NOMO-1 (cell line): ENCODE measurements at regions not wholly inside any gene's neighbourhood (a gene's known extent, or its start where the extent isn't known, plus 50 kb on each side); places are given as distances from the start of the nearest gene placed in this dataset.
"Not testable (repeated sequence)": the region's sequence is repeated elsewhere in the genome, so short reads cannot be mapped to it uniquely, and the experiment has no call there.

Experiments used
- DNase-seq, 2 experiments: peaks; one replicate each; lab custom pipeline; 2025; ENCODE audit not compliant: unreplicated experiment in 2 of 2; lab: John Stamatoyannopoulos, UW

DNA sequence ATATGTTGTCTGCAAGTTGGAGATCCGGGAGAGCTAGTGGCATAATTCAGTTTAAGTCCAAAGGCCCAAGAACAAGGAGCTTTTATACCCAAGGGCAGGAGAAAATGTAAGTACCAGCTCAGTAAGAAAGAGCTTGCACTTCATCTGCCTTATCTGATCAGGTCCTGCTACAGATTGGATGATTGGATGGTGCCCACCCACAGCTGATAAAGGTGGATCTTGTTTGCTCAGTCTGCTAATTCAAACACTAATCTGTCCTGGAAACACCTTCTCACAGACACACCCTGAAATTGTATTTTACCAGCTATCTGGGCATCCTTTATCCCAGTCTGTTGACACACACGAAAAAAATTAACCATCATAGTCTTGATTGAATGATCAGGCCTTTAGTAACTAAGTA lies 230.7 kb upstream of the SLC16A7 start:
- DNase-seq, result no peak

DNA sequence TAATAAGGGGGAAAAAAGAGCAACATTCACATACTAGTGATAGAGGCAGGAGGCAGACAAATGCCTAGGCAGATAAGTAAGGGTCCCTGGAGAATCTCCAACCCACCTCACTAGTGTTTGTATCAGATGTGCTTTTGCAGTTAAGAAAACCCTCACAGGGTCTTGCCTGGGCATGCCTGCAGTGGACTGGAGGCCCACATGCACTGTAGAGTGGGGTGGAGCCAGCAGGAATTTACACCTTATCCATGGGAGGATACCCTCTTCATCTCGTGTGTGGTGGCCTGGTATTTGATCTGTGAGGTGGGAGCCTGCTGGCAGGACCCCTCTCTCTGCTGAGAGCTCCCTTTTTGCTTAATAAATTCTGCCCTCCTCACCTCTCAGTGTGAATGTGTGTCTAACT lies 238.0 kb upstream of the SLC16A7 start:
- no peak for DNase-seq

DNA sequence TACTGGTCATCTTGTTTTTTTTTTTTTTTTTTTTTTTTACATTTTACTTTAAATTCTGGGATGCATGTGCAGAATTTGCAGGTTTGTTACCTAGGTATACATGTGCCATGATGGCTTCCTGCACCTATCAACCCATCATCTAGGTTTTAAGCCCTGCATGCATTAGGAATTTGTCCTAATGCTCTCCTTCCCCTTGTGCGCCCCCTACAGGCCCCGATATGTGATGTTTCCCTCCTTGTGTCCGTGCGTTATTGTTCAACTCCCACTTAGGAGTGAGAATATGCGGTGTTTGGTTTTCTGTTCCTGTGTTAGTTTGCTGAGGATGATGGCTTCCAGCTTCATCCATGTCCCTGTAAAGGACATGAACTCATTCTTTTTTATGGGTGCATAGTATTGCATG lies 249.6 kb upstream of the SLC16A7 start:
- DNase-seq, result not testable (repeated sequence)

GRCh38 chr12:59345406-59345805 lies 250.4 kb upstream of the SLC16A7 start:
- no peak for DNase-seq

DNA sequence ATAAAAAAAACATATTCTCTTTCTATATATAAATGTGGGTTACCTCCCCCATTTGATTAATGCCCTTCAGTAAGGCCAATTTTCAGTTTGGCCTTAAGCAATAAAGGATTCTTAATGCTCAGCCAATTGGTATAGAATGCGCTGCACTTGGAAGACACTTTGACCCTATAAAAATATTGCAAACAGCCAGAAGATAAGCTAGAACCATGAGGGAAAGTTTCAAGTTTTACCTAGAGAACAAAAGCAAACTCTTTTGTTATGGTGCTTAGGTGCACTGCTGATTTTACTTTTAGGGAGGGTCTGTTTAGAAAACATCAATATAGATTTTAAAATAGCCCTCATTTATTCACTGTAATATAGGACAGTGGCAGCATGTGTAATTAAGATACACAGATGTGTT lies 251.6 kb upstream of the SLC16A7 start:
- no peak for DNase-seq

DNA sequence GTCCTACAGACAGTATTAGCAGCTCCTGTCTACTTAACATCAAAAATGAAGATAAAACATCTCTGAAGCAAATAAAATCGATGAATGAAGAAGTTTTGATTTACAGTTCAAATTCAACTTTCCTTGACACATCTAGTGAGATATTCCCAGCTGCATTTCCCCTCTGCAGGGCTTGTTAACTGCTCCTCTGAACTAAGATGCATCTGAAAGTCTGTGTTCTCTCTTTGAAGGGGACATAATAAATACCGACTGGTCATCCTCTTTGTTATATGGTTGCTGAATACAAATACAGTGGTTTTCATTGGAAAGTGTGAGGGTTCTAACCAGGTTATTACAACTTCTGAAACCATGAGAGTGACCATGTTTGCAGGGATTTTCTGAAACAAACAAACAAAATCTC lies 266.4 kb upstream of the SLC16A7 start:
- no peak for DNase-seq

DNA sequence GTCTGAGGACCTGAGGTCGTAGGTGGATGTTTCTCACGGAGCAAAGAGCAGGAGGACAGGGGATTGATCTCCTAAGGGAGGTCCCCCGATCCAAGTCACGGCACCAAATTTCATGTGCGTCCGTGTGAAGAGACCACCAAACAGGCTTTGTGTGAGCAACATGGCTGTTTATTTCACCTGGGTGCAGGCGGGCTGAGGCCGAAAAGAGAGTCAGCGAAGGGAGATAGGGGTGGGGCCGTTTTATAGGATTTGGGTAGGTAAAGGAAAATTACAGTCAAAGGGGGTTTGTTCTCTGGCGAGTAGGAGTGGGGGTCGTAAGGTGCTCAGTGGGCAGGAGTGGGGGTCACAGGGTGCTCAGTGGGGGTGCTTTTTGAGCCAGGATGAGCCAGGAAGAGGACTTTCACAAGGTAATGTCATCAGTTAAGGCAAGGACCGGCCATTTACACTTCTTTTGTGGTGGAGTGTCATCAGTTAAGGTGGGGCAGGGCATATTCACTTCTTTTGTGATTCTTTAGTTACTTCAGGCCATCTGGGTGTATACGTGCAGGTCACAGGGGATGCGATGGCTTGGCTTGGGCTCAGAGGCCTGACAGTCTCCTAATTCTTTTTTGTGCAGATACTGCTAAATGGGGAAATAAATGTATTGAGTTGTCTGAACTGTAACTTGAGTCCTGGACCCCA lies 267.3 kb upstream of the SLC16A7 start:
- not testable (repeated sequence) for DNase-seq

- DNase-seq, result not testable (repeated sequence)
Measured at GRCh38 chr12:59326457-59326856, 269.4 kb upstream of the SLC16A7 start.

DNA sequence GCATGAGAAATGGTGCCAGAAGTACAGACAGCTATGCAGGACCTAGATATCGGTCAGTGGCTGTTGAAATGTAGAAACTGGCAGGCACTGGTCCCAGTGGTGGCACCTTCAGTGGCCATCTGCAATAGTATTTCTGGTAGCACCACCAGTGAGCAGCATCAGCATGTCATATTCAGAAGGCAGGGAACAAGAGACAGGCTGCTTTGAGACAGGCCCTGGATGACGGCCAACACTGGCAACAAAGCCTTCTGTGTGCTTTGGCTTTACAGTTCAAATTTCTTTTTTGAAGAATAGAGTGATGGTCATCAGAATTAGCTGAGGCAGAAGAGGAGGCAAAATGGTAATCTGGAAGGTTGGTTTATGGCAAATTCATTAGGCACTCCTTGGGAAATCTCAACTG lies 273.4 kb upstream of the SLC16A7 start:
- no peak for DNase-seq

- DNase-seq, result no peak
Measured at GRCh38 chr12:59321278-59321677, 274.6 kb upstream of the SLC16A7 start.

- no peak for DNase-seq
Measured at GRCh38 chr12:59320112-59320511, 275.7 kb upstream of the SLC16A7 start.

DNA sequence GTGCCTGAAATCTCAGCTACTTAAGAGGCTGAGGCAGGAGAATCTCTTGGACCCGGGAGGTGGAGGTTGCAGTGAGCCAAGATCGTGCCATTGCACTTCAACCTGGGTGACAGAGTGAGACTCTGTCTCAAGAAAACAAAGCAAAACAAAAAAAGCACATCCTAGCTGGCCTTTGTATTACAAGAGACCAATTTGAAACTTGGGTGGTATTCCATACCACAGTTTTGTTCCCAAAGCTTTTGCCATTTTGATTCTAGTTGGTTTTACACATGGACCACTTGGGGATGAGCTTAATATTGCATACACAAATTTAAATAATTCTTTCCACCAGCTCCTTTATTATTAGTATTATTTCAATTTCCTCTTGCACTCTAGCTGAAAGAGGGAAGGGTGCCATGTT lies 276.9 kb upstream of the SLC16A7 start:
- DNase-seq, result no peak

DNA sequence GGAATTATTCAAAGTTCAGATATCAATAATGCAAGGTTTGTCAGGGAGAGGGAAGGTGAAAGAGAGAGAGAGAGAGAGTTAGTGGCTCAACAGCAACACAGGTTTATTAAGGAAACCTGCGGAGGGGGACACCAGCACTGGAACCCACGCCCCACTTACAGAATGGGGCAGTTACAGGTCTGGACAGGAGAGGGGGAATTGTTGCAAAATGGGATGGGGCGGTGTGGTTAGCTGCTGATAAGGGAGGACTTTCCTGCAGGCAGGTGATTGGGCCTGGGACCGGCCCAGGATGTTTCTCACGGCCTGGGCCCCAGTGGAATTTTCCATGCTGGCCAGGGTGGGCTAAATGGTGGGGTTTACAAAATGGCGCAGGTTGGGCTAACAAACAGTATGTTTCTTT lies 278.2 kb upstream of the SLC16A7 start:
- DNase-seq, result no peak

DNA sequence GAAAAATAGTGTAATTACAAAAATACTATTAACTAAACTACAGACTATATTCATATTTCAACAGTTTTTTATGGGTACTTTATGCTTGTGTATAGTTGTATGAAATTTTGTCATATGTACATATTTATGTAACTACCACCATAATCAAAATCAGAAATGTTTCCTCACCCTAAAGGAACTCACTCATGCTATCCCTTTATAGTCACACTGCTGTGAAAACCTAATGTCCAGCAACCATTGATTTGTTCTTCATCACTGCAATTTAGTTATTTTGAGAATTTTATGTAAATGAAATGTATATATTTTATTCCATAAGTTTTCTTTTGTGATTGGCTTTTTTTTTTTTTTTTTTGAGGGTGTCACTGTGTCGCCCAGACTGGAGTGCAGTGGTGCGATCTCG lies 278.9 kb upstream of the SLC16A7 start:
- DNase-seq, result no peak

GRCh38 chr12:59316354-59316753 lies 279.5 kb upstream of the SLC16A7 start:
- not testable (repeated sequence) for DNase-seq

GRCh38 chr12:59314209-59314608 lies 281.6 kb upstream of the SLC16A7 start:
- no peak for DNase-seq

DNA sequence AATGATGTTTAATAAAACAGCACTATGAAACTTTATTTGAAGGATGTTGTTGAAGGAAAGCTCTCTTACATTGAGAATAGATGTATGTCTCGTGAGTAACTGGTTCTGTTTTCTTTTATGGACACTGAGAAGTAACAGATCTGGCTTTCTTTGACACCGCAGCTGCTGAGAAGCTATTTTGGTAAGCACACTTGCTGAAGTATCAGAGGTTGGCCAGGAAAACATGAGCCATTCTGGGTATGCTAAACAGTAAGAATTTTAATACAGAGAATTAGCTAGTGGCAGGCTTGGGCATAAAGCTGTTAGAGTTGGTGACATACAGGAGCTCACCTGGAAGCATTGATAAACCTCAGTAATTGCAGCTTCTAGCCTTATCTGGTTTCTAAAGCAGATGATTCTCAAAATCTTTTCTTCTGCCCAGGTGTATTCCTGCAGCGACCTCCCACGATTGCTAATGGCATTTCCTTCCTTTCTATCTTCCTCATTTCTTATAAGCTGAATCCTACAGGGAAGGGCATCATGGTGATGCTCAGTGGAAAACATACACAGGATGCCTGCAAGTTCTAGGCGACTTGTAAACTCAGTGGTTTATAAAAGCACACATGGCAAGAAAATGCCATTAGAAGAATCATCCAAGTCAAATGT lies 291.6 kb upstream of the SLC16A7 start:
- DNase-seq, result no peak

DNA sequence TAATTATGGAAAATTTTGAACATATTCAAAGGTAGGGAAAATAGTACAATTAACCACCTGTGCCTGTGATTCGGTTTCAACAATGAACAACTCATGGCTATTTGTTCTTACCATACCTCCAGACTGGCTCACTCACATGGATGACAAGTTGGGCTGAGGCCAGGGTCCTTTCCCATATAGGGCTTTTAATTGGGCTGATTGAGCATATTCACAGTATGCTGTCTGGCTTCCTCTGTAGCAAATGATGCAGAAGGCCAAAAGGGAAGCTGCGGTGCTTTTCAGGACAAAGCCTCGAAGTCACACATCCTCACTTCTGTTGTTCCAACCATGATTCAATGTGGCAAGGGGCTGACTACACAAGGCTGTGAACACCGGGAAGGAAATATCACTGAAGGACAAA lies 297.5 kb upstream of the SLC16A7 start:
- no peak for DNase-seq

GRCh38 chr12:59294221-59294620 lies 301.6 kb upstream of the SLC16A7 start:
- no peak for DNase-seq

- DNase-seq, result no peak
Measured at GRCh38 chr12:59282999-59283398, 312.8 kb upstream of the SLC16A7 start.

- DNase-seq, result not testable (repeated sequence)
Measured at GRCh38 chr12:59273561-59273960, 322.3 kb upstream of the SLC16A7 start.

GRCh38 chr12:59268295-59268809 lies 327.5 kb upstream of the SLC16A7 start:
- no peak for DNase-seq
